WTC11 (cell line): ENCODE measurements at regions not wholly inside any gene's neighbourhood (a gene's known extent, or its start where the extent isn't known, plus 50 kb on each side); places are given as distances from the start of the nearest gene placed in this dataset.

Experiments used
- CREB1 ChIP-seq: sonication (generic); formaldehyde crosslinking; IDR thresholded peaks from 2 replicates; pipeline ENCODE4 v1.8.0; 2023; ENCODE audit warnings: mild to moderate bottlenecking, missing genetic modification reagents
- ETV6 ChIP-seq: sonication (generic); formaldehyde crosslinking; IDR thresholded peaks from 2 replicates; pipeline ENCODE4 v1.8.1; 2022; ENCODE audit warnings: mild to moderate bottlenecking, missing genetic modification reagents
- KAT7 ChIP-seq: sonication (generic); formaldehyde crosslinking; IDR thresholded peaks from 2 replicates; pipeline ENCODE4 v1.8.1; 2023; ENCODE audit warnings: missing genetic modification reagents, mild to moderate bottlenecking, borderline replicate concordance
- PRRX2 ChIP-seq: fragments of 250-450 bp; sonication (Bioruptor Pico); IDR thresholded peaks from 2 replicates; pipeline ENCODE4 v1.8.0; 2021; ENCODE audit warnings: mild to moderate bottlenecking
- RELA ChIP-seq: sonication (generic); formaldehyde crosslinking; IDR thresholded peaks from 2 replicates; pipeline ENCODE4 v1.8.1; 2022; ENCODE audit warnings: missing genetic modification reagents, mild to moderate bottlenecking, borderline replicate concordance
- SMAD3 ChIP-seq: sonication (generic); formaldehyde crosslinking; IDR thresholded peaks from 2 replicates; pipeline ENCODE4 v1.8.0; 2022; ENCODE audit warnings: missing genetic modification reagents, mild to moderate bottlenecking, borderline replicate concordance
- TF ChIP-seq, protein P1 (sequence below): sonication (generic); formaldehyde crosslinking; IDR thresholded peaks from 2 replicates; pipeline ENCODE4 v1.8.1; 2022; ENCODE audit warnings: low read depth, mild to moderate bottlenecking, moderate library complexity, missing genetic modification reagents, borderline replicate concordance
- TF ChIP-seq, protein P2 (sequence below): sonication (generic); formaldehyde crosslinking; IDR thresholded peaks from 2 replicates; pipeline ENCODE4 v1.8.1; 2023; ENCODE audit warnings: mild to moderate bottlenecking, missing genetic modification reagents
- TF ChIP-seq, protein P3 (sequence below): sonication (generic); formaldehyde crosslinking; IDR thresholded peaks from 2 replicates; pipeline ENCODE4 v1.8.1; 2022; ENCODE audit warnings: mild to moderate bottlenecking, missing genetic modification reagents, moderate library complexity, borderline replicate concordance
- TF ChIP-seq, protein P4 (sequence below): fragments of 250-450 bp; sonication (Bioruptor Pico); conservative IDR thresholded peaks from 2 replicates; pipeline ENCODE4 v1.9.0; 2021; ENCODE audit warnings: mild to moderate bottlenecking
- TF ChIP-seq, protein P5 (sequence below): fragments of 250-450 bp; sonication (Bioruptor Pico); IDR thresholded peaks from 2 replicates; pipeline ENCODE4 v1.9.0; 2021; ENCODE audit warnings: mild to moderate bottlenecking
- TF ChIP-seq, protein P6 (sequence below): sonication (generic); formaldehyde crosslinking; IDR thresholded peaks from 2 replicates; pipeline ENCODE4 v1.8.1; 2023; ENCODE audit warnings: mild to moderate bottlenecking, moderate library complexity, missing genetic modification reagents
- TF ChIP-seq, protein P7 (sequence below): sonication (generic); formaldehyde crosslinking; IDR thresholded peaks from 2 replicates; pipeline ENCODE4 v1.8.0; 2022; ENCODE audit warnings: mild to moderate bottlenecking, missing genetic modification reagents

DNA sequence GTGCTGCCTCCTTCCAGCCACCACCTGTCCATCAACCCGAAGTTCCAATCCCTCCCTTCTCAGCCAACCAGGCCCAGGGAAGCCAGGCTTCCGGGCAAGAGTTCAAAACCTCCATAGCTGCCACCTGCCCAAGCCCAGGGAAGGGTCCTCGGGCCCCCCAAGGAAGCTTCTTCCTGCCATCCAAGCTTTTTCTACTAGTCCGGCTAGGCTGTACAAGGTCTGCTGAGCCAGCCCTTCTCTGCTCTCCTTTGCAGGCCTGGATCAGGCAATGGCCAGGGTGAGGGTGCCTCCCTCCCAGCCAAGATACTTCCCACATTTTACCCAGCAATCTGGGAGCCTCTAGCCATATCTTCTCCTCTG lies 96.2 kb downstream of the PJA1 start (continued):
- TF ChIP-seq, protein P1, sequence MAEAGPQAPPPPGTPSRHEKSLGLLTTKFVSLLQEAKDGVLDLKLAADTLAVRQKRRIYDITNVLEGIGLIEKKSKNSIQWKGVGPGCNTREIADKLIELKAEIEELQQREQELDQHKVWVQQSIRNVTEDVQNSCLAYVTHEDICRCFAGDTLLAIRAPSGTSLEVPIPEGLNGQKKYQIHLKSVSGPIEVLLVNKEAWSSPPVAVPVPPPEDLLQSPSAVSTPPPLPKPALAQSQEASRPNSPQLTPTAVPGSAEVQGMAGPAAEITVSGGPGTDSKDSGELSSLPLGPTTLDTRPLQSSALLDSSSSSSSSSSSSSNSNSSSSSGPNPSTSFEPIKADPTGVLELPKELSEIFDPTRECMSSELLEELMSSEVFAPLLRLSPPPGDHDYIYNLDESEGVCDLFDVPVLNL (CRISPR knock-in tag), result no peak
- no peak for TF ChIP-seq CREB1
- no peak for TF ChIP-seq SMAD3 (CRISPR knock-in tag)
- no peak for TF ChIP-seq PRRX2 (CRISPR knock-in tag)
- TF ChIP-seq, protein P2, sequence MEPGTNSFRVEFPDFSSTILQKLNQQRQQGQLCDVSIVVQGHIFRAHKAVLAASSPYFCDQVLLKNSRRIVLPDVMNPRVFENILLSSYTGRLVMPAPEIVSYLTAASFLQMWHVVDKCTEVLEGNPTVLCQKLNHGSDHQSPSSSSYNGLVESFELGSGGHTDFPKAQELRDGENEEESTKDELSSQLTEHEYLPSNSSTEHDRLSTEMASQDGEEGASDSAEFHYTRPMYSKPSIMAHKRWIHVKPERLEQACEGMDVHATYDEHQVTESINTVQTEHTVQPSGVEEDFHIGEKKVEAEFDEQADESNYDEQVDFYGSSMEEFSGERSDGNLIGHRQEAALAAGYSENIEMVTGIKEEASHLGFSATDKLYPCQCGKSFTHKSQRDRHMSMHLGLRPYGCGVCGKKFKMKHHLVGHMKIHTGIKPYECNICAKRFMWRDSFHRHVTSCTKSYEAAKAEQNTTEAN (CRISPR knock-in tag), result no peak
- no peak for TF ChIP-seq ETV6 (CRISPR knock-in tag)
- TF ChIP-seq, protein P3, sequence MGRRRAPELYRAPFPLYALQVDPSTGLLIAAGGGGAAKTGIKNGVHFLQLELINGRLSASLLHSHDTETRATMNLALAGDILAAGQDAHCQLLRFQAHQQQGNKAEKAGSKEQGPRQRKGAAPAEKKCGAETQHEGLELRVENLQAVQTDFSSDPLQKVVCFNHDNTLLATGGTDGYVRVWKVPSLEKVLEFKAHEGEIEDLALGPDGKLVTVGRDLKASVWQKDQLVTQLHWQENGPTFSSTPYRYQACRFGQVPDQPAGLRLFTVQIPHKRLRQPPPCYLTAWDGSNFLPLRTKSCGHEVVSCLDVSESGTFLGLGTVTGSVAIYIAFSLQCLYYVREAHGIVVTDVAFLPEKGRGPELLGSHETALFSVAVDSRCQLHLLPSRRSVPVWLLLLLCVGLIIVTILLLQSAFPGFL, result no peak
- TF ChIP-seq, protein P4, sequence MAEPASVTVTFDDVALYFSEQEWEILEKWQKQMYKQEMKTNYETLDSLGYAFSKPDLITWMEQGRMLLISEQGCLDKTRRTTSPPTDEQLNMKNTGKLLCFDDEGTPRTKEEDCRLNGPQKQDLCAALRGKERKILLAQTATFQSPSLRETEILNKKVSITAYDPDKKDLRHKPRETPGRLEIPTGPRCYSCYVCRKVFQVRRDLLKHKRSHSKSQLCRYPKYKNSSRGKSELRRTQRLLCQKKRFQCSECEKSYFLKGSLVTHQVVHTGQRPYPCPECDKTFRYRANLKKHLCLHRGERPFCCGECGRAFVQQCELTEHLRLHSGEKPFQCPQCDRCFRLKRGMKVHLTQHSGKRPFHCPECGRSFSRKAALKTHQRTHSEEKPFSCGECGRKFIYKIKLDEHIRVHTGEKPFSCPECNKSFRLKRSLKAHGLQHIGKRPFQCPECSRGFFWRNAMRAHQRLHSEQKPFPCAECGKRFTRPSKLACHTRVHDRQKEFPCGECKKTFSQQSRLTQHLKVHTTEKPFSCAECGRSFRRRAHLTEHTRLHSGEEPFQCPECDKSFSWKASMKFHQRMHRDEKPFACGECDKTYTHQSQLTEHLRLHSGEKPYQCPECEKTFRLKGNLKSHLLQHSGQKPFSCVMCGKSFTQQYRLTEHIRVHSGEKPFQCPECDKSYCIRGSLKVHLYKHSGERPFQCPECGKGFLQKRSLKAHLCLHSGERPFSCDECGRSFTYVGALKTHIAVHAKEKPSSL (CRISPR knock-in tag), result no peak
- no peak for TF ChIP-seq RELA
- TF ChIP-seq KAT7 (CRISPR knock-in tag), result no peak
- TF ChIP-seq, protein P5, sequence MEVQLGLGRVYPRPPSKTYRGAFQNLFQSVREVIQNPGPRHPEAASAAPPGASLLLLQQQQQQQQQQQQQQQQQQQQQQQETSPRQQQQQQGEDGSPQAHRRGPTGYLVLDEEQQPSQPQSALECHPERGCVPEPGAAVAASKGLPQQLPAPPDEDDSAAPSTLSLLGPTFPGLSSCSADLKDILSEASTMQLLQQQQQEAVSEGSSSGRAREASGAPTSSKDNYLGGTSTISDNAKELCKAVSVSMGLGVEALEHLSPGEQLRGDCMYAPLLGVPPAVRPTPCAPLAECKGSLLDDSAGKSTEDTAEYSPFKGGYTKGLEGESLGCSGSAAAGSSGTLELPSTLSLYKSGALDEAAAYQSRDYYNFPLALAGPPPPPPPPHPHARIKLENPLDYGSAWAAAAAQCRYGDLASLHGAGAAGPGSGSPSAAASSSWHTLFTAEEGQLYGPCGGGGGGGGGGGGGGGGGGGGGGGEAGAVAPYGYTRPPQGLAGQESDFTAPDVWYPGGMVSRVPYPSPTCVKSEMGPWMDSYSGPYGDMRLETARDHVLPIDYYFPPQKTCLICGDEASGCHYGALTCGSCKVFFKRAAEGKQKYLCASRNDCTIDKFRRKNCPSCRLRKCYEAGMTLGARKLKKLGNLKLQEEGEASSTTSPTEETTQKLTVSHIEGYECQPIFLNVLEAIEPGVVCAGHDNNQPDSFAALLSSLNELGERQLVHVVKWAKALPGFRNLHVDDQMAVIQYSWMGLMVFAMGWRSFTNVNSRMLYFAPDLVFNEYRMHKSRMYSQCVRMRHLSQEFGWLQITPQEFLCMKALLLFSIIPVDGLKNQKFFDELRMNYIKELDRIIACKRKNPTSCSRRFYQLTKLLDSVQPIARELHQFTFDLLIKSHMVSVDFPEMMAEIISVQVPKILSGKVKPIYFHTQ (CRISPR knock-in tag), result no peak
- TF ChIP-seq, protein P6, sequence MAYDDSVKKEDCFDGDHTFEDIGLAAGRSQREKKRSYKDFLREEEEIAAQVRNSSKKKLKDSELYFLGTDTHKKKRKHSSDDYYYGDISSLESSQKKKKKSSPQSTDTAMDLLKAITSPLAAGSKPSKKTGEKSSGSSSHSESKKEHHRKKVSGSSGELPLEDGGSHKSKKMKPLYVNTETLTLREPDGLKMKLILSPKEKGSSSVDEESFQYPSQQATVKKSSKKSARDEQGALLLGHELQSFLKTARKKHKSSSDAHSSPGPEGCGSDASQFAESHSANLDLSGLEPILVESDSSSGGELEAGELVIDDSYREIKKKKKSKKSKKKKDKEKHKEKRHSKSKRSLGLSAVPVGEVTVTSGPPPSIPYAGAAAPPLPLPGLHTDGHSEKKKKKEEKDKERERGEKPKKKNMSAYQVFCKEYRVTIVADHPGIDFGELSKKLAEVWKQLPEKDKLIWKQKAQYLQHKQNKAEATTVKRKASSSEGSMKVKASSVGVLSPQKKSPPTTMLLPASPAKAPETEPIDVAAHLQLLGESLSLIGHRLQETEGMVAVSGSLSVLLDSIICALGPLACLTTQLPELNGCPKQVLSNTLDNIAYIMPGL, result no peak
- TF ChIP-seq, protein P7, sequence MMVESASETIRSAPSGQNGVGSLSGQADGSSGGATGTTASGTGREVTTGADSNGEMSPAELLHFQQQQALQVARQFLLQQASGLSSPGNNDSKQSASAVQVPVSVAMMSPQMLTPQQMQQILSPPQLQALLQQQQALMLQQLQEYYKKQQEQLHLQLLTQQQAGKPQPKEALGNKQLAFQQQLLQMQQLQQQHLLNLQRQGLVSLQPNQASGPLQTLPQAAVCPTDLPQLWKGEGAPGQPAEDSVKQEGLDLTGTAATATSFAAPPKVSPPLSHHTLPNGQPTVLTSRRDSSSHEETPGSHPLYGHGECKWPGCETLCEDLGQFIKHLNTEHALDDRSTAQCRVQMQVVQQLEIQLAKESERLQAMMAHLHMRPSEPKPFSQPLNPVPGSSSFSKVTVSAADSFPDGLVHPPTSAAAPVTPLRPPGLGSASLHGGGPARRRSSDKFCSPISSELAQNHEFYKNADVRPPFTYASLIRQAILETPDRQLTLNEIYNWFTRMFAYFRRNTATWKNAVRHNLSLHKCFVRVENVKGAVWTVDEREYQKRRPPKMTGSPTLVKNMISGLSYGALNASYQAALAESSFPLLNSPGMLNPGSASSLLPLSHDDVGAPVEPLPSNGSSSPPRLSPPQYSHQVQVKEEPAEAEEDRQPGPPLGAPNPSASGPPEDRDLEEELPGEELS (CRISPR knock-in tag), result no peak
- TF ChIP-seq, all 79 proteins: peak for 0
